GM23338 (cell line): ENCODE measurements at regions not wholly inside any gene's neighbourhood (a gene's known extent, or its start where the extent isn't known, plus 50 kb on each side); places are given as distances from the start of the nearest gene placed in this dataset.

Experiments used
- ATAC-seq: fragments of 200-7000 bp; cut with Tn5 transposase; 3 replicates; pipeline ENCODE4 v1.9.1; 2020
- DNase-seq: peaks from one replicate; pipeline ENCODE4 v3.0.0-alpha.2; 2015; ENCODE audit warnings: low spot score
- H2AFZ ChIP-seq: fragments of 200-600 bp; sonication (generic); 2 replicates; pipeline ENCODE4 v1.8.0; 2016; ENCODE audit warnings: antibody characterized with exemption, mild to moderate bottlenecking, moderate library complexity
- H3F3A ChIP-seq: fragments of 200-600 bp; sonication (generic); replicated peaks from 2 replicates; pipeline ENCODE4 v1.8.0; 2017; ENCODE audit warnings: antibody characterized with exemption, mixed run types, low read depth
- H3K27ac ChIP-seq: fragments of 200-600 bp; sonication (generic); 2 replicates; pipeline ENCODE4 v1.6.1; 2016; ENCODE audit warnings: low read depth
- H3K27me3 ChIP-seq: fragments of 200-600 bp; sonication (generic); 2 replicates; pipeline ENCODE4 v1.8.0; 2016; ENCODE audit warnings: mild to moderate bottlenecking, mixed run types, moderate library complexity; ENCODE audit not compliant: insufficient read depth
- H3K36me3 ChIP-seq: fragments of 200-600 bp; sonication (generic); 2 replicates; pipeline ENCODE4 v1.8.0; 2016; ENCODE audit warnings: mild to moderate bottlenecking; ENCODE audit not compliant: insufficient read depth
- H3K4me1 ChIP-seq: fragments of 200-600 bp; sonication (generic); 2 replicates; pipeline ENCODE4 v1.8.0; 2016; ENCODE audit warnings: mild to moderate bottlenecking, moderate library complexity; ENCODE audit not compliant: insufficient read depth
- H3K4me2 ChIP-seq: fragments of 200-600 bp; sonication (generic); 2 replicates; pipeline ENCODE4 v1.7.1; 2017; ENCODE audit warnings: mixed run types
- H3K4me3 ChIP-seq: fragments of 200-600 bp; sonication (generic); 2 replicates; pipeline ENCODE4 v1.6.1; 2016; ENCODE audit warnings: mixed run types
- H3K79me2 ChIP-seq: fragments of 200-600 bp; sonication (generic); replicated peaks from 2 replicates; pipeline ENCODE4 v1.8.0; 2017; ENCODE audit warnings: mild to moderate bottlenecking; ENCODE audit not compliant: insufficient read depth
- H3K9me2 ChIP-seq: fragments of 200-600 bp; sonication (generic); 2 replicates; pipeline ENCODE4 v1.8.0; 2017; ENCODE audit not compliant: insufficient read depth
- H4K20me1 ChIP-seq: fragments of 200-600 bp; sonication (generic); replicated peaks from 2 replicates; pipeline ENCODE4 v1.8.0; 2017; ENCODE audit warnings: mild to moderate bottlenecking; ENCODE audit not compliant: insufficient read depth
- H3K27ac Mint-ChIP-seq: 2 replicates; pipeline ENCODE4 v1.8.0; 2020; ENCODE audit warnings: inconsistent platforms, mild to moderate bottlenecking, moderate library complexity, mixed read lengths
- H3K27me3 Mint-ChIP-seq: 3 replicates; pipeline ENCODE4 v1.8.0; 2022; ENCODE audit warnings: low read depth, mild to moderate bottlenecking, moderate library complexity, mixed read lengths, inconsistent platforms; ENCODE audit not compliant: insufficient read depth, poor library complexity
- H3K36me3 Mint-ChIP-seq: 3 replicates; pipeline ENCODE4 v1.8.0; 2021; ENCODE audit warnings: low read depth, mild to moderate bottlenecking, inconsistent platforms, moderate library complexity, mixed read lengths
- H3K4me1 Mint-ChIP-seq: 3 replicates; pipeline ENCODE4 v1.8.0; 2020; ENCODE audit warnings: mild to moderate bottlenecking, inconsistent platforms, mixed read lengths
- H3K4me3 Mint-ChIP-seq: 3 replicates; pipeline ENCODE4 v1.8.0; 2021; ENCODE audit warnings: moderate library complexity, mild to moderate bottlenecking, inconsistent platforms, mixed read lengths
- H3K9me3 Mint-ChIP-seq: 3 replicates; pipeline ENCODE4 v1.8.0; 2020; ENCODE audit warnings: moderate library complexity, mild to moderate bottlenecking, inconsistent platforms, mixed read lengths
- CREB1 ChIP-seq: fragments of 250-450 bp; sonication (Bioruptor Pico); IDR thresholded peaks from 2 replicates; pipeline ENCODE4 v1.5.0; 2020; ENCODE audit warnings: low read depth, mild to moderate bottlenecking, moderate library complexity
- EZH2 ChIP-seq: fragments of 200-600 bp; sonication (generic); IDR thresholded peaks from one replicate; pipeline ENCODE4 v1.8.0; 2017; ENCODE audit warnings: antibody characterized with exemption, mild to moderate bottlenecking, low read depth; ENCODE audit not compliant: unreplicated experiment
- JUNB ChIP-seq: IDR thresholded peaks from one replicate; pipeline ENCODE4 v1.6.1; 2016; ENCODE audit warnings: antibody characterized with exemption; ENCODE audit not compliant: unreplicated experiment
- STAT1 ChIP-seq: IDR thresholded peaks from one replicate; pipeline ENCODE4 v1.6.1; 2016; ENCODE audit warnings: antibody characterized with exemption; ENCODE audit not compliant: unreplicated experiment
- ZNF114 ChIP-seq: fragments of 250-450 bp; sonication (Bioruptor Pico); IDR thresholded peaks from 2 replicates; pipeline ENCODE4 v1.5.0; 2020; ENCODE audit warnings: mild to moderate bottlenecking, moderate library complexity
- TF ChIP-seq, protein P1 (sequence below), 2 experiments: fragments of 200-600 bp in 1 of 2; sonication (generic) in 1 of 2; conservative IDR thresholded peaks; 2 replicates each; pipeline versions ENCODE4 v1.5.1 to v1.6.1; 2016 to 2017; ENCODE audit warnings: antibody characterized with exemption in 2 of 2, low read depth in 2 of 2, mild to moderate bottlenecking in 2 of 2, moderate library complexity in 1 of 2
- TF ChIP-seq, protein P2 (sequence below): fragments of 250-450 bp; sonication (Bioruptor Pico); IDR thresholded peaks from 2 replicates; pipeline ENCODE4 v1.5.0; 2020; ENCODE audit warnings: mild to moderate bottlenecking, moderate library complexity
- TF ChIP-seq, protein P3 (sequence below): IDR thresholded peaks from 2 replicates; pipeline ENCODE4 v1.6.1; 2016; ENCODE audit warnings: antibody characterized with exemption

DNA sequence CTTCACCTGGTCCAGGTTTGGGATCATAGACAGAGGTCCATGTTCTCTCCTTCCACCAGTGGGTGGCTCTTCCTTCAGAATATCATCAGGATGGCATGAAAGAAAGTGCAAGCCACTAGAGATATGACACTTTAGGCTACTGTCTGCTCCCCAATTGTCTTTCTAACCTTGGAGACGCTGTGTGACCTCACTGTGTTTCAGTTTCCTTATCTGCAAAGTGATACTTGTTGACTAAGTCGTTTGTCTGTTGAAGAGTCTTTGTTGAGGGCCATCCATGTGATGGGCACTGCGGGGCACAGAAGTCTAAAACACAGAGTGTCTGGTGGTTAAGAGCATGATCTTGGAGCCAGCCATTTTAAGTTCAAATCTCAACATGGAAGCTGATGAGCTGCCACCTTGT is 259.9 kb upstream of the THSD7B start:
- Mint-ChIP-seq H3K4me1 (peaks cover 16% of the 10 kb centered on the region), H3K27me3 (peaks cover 35% of the 10 kb centered on the region), H3K4me3 (no peak overlapping the region), H3K27ac (no peak overlapping the region), H3K36me3 (no peaks in the 10 kb centered on the region), H3K9me3 (no peaks in the 10 kb centered on the region; the same call in 2 of the 3 replicates)
- Histone ChIP-seq H3K4me1 (peaks cover under 1% of the 10 kb centered on the region; the same call in 1 of the 2 replicates), H3K4me2 (no peak overlapping the region), H3K79me2 (no peaks in the 10 kb centered on the region), H2AFZ (no peak overlapping the region), H3K36me3 (no peaks in the 10 kb centered on the region), H3F3A (no peaks in the 10 kb centered on the region), H3K27ac (no peak overlapping the region), H3K9me2 (no peaks in the 10 kb centered on the region), H3K4me3 (no peak overlapping the region), H4K20me1 (peaks cover 5% of the 10 kb centered on the region; the same call in 1 of the 2 replicates), H3K27me3 (peaks cover 46% of the 10 kb centered on the region)
- TF ChIP-seq, protein P1, sequence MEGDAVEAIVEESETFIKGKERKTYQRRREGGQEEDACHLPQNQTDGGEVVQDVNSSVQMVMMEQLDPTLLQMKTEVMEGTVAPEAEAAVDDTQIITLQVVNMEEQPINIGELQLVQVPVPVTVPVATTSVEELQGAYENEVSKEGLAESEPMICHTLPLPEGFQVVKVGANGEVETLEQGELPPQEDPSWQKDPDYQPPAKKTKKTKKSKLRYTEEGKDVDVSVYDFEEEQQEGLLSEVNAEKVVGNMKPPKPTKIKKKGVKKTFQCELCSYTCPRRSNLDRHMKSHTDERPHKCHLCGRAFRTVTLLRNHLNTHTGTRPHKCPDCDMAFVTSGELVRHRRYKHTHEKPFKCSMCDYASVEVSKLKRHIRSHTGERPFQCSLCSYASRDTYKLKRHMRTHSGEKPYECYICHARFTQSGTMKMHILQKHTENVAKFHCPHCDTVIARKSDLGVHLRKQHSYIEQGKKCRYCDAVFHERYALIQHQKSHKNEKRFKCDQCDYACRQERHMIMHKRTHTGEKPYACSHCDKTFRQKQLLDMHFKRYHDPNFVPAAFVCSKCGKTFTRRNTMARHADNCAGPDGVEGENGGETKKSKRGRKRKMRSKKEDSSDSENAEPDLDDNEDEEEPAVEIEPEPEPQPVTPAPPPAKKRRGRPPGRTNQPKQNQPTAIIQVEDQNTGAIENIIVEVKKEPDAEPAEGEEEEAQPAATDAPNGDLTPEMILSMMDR (conservative IDR thresholded peaks at IDR 0.05; ENCODE audit: low read depth in 2 of 2): no peak
- TF ChIP-seq STAT1 (no peak), EZH2 (no peak), JUNB (no peak), ZNF114 (no peak), CREB1 (no peak)
- TF ChIP-seq, protein P2, sequence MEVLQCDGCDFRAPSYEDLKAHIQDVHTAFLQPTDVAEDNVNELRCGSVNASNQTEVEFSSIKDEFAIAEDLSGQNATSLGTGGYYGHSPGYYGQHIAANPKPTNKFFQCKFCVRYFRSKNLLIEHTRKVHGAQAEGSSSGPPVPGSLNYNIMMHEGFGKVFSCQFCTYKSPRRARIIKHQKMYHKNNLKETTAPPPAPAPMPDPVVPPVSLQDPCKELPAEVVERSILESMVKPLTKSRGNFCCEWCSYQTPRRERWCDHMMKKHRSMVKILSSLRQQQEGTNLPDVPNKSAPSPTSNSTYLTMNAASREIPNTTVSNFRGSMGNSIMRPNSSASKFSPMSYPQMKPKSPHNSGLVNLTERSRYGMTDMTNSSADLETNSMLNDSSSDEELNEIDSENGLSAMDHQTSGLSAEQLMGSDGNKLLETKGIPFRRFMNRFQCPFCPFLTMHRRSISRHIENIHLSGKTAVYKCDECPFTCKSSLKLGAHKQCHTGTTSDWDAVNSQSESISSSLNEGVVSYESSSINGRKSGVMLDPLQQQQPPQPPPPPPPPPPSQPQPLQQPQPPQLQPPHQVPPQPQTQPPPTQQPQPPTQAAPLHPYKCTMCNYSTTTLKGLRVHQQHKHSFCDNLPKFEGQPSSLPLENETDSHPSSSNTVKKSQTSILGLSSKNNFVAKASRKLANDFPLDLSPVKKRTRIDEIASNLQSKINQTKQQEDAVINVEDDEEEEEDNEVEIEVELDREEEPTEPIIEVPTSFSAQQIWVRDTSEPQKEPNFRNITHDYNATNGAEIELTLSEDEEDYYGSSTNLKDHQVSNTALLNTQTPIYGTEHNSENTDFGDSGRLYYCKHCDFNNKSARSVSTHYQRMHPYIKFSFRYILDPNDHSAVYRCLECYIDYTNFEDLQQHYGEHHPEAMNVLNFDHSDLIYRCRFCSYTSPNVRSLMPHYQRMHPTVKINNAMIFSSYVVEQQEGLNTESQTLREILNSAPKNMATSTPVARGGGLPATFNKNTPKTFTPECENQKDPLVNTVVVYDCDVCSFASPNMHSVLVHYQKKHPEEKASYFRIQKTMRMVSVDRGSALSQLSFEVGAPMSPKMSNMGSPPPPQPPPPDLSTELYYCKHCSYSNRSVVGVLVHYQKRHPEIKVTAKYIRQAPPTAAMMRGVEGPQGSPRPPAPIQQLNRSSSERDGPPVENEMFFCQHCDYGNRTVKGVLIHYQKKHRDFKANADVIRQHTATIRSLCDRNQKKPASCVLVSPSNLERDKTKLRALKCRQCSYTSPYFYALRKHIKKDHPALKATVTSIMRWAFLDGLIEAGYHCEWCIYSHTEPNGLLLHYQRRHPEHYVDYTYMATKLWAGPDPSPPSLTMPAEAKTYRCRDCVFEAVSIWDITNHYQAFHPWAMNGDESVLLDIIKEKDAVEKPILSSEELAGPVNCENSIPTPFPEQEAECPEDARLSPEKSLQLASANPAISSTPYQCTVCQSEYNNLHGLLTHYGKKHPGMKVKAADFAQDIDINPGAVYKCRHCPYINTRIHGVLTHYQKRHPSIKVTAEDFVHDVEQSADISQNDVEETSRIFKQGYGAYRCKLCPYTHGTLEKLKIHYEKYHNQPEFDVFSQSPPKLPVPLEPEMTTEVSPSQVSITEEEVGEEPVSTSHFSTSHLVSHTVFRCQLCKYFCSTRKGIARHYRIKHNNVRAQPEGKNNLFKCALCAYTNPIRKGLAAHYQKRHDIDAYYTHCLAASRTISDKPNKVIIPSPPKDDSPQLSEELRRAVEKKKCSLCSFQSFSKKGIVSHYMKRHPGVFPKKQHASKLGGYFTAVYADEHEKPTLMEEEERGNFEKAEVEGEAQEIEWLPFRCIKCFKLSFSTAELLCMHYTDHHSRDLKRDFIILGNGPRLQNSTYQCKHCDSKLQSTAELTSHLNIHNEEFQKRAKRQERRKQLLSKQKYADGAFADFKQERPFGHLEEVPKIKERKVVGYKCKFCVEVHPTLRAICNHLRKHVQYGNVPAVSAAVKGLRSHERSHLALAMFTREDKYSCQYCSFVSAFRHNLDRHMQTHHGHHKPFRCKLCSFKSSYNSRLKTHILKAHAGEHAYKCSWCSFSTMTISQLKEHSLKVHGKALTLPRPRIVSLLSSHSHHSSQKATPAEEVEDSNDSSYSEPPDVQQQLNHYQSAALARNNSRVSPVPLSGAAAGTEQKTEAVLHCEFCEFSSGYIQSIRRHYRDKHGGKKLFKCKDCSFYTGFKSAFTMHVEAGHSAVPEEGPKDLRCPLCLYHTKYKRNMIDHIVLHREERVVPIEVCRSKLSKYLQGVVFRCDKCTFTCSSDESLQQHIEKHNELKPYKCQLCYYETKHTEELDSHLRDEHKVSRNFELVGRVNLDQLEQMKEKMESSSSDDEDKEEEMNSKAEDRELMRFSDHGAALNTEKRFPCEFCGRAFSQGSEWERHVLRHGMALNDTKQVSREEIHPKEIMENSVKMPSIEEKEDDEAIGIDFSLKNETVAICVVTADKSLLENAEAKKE (CRISPR knock-in tag): no peak
- TF ChIP-seq, protein P3, sequence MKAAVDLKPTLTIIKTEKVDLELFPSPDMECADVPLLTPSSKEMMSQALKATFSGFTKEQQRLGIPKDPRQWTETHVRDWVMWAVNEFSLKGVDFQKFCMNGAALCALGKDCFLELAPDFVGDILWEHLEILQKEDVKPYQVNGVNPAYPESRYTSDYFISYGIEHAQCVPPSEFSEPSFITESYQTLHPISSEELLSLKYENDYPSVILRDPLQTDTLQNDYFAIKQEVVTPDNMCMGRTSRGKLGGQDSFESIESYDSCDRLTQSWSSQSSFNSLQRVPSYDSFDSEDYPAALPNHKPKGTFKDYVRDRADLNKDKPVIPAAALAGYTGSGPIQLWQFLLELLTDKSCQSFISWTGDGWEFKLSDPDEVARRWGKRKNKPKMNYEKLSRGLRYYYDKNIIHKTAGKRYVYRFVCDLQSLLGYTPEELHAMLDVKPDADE: no peak
- DNase-seq (no peak), ATAC-seq (no peak)
